Stimulated activated CD4-positive, alpha-beta T cell treated with anti-CD3 and anti-CD28 coated beads, Interleukin-15, amount 100 ng/mL, for 48 hours (primary cell): ENCODE measurements at regions not wholly inside any gene's neighbourhood (a gene's known extent, or its start where the extent isn't known, plus 50 kb on each side); places are given as distances from the start of the nearest gene placed in this dataset.

Source experiments
- DNase-seq, 2 donors: peaks; one replicate each; pipeline ENCODE4 v3.0.0-alpha.2; 2020; ENCODE audit warnings: low read depth in 2 of 2

DNA sequence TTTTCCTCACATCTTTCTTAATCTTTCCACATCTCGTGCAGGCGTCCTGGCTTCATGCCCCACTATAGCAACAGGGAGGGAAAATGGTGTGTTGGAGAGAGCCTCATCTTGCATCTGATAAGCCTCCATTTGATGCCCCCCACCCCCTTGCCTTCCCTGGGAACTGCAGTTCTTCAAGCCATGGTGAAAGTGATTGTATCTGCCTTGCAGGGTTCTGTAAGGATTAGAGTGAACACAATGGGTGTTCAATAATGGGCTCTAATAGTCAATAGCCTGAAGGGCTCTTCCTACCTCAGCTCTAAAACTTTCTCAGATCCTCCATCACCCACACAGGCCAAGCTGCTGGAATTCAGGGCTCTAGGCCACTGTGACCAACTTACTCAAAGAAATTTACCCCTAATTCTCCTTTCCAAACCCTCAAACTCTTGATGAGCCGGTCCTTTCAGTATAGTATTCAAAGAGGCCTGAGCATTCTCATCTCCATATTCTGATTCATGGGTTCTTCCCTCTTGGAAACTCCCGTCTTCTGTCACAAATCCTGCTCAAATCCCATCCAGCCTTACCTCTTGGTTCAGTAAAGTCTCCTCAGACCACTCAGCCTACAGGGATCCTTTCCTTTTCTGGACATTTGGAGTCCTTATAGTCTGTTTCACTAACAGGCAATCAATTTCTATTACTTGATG, 128.3 kb upstream of the TRIM2 start:
- DNase-seq: no peak

- DNase-seq: no peak
These were observed 127.4 kb upstream of the TRIM2 start for GRCh38 chr4:153076861-153077260.

GRCh38 chr4:153079857-153080391, 124.3 kb upstream of the TRIM2 start:
- DNase-seq: no peak

DNA sequence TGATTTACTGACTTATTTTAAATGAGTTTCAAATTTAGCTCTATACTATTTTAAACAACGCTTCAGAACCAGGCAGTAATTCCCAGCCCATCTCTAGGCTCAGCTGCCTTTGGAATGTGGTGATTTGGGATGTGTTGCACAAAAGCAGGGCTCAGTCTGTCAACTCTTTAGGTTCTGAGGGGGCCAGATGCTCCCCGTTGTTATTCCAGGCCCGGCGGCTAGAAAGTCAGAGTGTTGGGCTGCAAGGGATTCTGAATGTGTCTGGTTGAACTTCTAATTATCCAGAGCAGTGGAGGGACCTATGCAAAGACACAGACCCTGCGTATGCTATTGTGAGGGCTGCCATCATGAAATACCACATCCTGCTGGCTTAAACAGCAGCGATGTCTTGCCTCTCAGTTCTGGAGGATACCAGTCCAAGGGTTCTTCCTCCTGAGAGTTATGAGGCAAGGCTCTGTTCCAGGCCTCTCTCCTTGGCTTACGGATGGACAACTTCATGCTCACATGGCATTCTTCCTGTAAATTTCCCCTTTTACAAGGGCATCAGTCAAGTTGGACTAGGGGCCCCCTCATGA, 123.2 kb upstream of the TRIM2 start:
- DNase-seq: no peak

- no peak for DNase-seq
These were observed 122.5 kb upstream of the TRIM2 start for GRCh38 chr4:153081693-153082092.

DNA sequence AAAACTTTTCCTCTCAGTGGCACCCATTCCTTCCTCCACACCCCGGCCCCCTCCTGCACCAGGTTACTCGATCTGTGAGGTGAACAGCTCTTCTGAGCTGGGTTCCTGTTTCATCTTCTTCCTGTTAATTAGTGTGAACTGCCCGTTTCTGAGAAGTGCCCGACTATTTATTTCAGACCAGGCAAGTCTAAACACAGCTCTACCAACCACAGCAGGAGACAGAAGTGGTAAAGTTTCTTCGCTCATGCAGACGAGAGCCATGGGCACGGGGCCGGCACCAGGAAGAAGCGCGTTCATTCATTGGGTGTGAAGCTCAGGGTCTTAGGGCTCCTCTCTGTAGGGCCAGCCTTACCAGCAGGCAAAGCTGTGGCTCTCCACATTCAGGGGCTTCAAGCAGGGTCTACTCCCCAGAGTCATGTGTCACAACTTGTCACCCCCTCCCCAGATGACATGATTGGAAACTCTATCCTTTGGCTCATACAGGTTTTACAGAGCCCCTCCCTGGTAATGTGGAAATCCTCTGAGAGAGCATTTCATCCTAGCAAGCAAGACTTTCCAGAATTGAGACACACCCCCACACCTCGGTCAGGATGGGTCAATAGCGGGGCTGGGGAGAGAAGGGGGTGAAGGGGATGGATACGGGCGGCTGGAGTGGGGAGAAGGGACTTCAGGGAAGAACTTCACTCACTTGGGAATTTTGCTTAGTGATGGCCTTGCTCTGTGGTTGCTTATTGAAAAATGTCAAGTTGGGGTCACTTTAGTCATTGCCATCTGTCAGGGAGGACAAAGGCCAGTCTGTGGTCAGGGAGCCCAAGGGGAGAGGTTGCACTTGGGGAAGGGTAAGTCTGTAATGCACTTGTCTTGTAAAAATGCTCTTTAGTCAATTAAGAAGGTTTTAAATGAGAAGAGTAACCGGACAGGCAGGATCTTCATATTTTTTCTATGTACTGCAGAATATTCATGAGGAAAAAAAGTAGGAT, 121.6 kb upstream of the TRIM2 start:
- no peak for DNase-seq

DNA sequence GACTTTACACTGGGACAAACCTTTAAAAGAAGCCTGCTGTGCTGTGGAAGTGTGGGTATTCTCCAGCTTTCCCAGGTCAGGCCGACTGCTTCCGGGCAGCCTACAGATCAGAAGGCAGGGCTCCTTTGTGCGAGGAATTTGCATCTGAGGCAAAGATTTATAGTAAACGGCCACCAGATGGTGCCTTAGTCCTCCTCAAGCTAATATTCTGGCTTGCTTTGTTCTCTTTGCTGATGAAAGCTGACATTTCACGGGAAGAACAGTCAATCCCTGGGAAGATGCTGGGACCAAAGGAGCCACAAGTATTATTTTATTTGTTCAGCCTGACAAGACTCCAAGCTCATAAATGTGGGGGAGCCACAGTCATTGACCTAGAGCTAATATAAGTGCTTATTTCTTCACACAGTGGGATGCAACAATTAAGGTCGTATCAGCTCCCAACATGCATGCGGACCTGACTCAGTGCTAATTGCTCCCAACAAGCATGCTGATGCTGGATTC, 120.7 kb upstream of the TRIM2 start:
- DNase-seq: peak in 1 of 2 donors; percentile 25

DNA sequence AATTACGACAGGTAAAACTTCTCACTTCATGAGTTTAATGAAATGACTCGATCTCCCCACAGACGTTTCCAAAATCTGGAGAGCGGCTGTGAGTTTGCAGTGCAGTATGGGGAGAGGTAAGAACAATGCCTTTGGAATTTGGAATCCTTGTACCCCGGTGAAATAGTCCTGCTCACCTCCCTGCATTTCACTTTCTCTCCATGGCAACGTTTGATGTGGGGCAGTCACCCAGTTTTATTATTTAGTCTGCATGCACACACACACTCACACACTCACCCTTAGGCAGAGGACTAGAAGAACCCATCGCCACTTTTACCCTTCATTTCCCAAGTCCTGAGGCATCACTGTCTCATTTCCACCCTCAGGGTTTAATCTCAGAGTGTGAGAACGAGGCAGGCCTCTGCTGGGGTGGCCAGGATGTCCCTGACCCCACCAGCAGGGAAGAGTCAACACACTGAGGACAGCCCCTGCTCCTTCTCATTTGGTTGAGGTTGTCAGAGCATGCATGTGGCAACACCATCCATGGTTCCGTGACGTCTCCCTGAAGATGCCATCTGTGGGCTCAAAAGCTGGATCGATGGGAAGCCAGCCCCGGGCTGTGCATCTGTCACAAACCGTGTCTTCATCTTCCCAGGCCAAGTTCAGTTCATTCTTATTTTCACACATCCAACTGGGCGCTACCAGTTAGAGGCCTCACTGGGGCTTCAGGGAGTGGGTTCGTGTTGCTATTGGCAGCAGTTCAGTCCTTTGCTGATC, 119.8 kb upstream of the TRIM2 start:
- DNase-seq: no peak

GRCh38 chr4:153084980-153085630, 119.1 kb upstream of the TRIM2 start:
- DNase-seq: peak; percentile 70 to 83

GRCh38 chr4:153087671-153088194, 116.5 kb upstream of the TRIM2 start:
- no peak for DNase-seq

DNA sequence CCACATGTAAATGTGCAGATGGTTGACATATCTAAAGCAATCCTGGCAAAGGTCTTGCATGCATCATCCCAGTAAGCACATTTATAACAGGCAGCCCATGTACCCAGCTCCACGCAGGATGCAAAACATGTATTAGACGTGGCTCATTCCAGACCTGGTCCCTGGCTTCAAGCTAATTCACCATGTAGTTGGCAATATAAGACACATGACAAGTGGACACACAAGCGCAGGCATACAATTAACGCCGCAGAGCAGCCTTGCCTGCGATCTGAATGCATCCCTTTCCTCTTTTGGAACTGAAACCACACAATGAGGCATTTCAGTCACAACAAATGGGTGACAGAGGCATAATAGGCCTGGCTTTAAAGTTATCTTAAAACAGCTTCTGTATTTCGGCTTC, 114.5 kb upstream of the TRIM2 start:
- no peak for DNase-seq

- no peak for DNase-seq
These were observed 114.1 kb upstream of the TRIM2 start for GRCh38 chr4:153090181-153090580.

- no peak for DNase-seq
These were observed 113.4 kb upstream of the TRIM2 start for GRCh38 chr4:153090670-153091385.

GRCh38 chr4:153093396-153093795, 110.8 kb upstream of the TRIM2 start:
- DNase-seq: no peak

DNA sequence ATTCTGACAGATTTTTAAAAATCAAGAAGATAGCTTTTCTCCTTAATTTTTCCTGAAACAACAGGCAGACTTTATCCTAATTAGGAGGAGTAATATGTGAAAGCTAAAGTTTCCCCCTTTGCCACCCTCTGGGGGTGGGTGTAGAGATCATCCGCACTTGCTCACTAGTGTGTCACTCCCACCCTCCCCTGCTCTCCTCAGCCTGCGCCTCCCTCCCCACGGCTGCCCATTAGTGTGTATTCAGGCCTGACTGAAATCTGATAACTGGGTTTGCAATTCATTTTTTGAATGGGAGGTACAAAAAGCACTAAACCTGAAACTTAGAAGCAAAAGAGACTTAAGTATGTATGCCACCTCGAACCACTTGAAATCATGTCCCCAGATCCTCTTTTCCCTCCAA, 110.4 kb upstream of the TRIM2 start:
- DNase-seq: no peak

DNA sequence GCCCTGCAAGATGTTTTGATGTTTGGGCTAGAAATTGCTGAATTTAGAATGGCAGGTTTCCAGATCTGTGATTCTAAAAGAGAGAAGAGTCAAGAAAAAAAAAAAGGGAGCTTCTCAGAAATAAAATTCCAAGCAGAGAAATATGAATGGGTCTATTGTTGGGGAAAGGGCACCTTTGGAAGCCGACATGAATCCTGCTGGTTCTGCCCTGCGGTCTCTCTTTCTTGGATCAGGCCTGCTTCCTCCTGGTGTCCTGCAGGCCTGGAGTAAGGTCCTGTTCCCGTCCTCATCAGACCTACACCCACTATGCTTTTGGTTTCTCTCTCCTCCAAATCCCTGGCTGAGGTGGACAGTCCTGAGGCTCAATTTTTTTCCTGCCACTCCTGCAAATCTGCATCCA, 109.8 kb upstream of the TRIM2 start:
- no peak for DNase-seq

- no peak for DNase-seq
These were observed 108.6 kb upstream of the TRIM2 start for GRCh38 chr4:153095448-153096204.

DNA sequence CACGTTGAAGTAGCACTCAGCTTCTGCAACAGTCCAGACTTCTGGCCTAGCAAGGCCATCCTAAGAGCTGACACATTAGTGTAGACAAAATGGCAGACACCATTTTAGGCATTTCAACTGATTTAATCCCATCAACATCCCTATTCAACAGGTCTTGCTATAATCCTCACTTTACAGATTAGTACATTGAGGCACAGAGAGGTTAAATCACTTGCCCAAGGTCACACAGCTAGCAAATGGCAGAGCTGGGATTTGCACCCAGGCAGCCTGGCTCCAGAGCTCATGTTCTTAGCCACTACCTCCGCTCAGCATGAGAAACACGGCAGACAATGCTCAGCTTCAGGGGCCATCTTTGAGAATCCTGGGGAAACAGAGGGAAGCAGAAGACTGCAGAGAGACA, 107.9 kb upstream of the TRIM2 start:
- DNase-seq: no peak

- no peak for DNase-seq
These were observed 105.8 kb upstream of the TRIM2 start for GRCh38 chr4:153098427-153098826.
